GM10266 (cell line): ENCODE measurements at regions not wholly inside any gene's neighbourhood (a gene's known extent, or its start where the extent isn't known, plus 50 kb on each side); places are given as distances from the start of the nearest gene placed in this dataset.

Experiments
- DNase-seq: peaks from one replicate; pipeline ENCODE4 v3.0.0; 2012; ENCODE audit errors: extremely low spot score
- CTCF ChIP-seq: IDR thresholded peaks from 2 replicates; pipeline ENCODE4 v1.5.1; 2012; ENCODE audit warnings: mild to moderate bottlenecking, low read depth; ENCODE audit not compliant: control insufficient read depth, insufficient read depth; ENCODE audit errors: missing control alignments

GRCh38 chr1:187384504-187384903, 555.8 kb downstream of the PLA2G4A start:
- no peak for TF ChIP-seq CTCF
- no peak for DNase-seq

- no peak for DNase-seq
- TF ChIP-seq CTCF: no peak
Observed at GRCh38 chr1:187390215-187390818, 561.6 kb downstream of the PLA2G4A start.

GRCh38 chr1:187396226-187396625, 567.5 kb downstream of the PLA2G4A start:
- no peak for DNase-seq

GRCh38 chr1:187396929-187397796, 568.4 kb downstream of the PLA2G4A start:
- TF ChIP-seq CTCF: no peak

More at GRCh38 chr1:187396226-187396625, 567.5 kb downstream of the PLA2G4A start:
- TF ChIP-seq CTCF: no peak

GRCh38 chr1:187408212-187409004, 579.7 kb downstream of the PLA2G4A start:
- TF ChIP-seq CTCF: no peak
- DNase-seq: no peak

More at GRCh38 chr1:187396929-187397796, 568.4 kb downstream of the PLA2G4A start:
- no peak for DNase-seq

GRCh38 chr1:187409341-187409740, 580.6 kb downstream of the PLA2G4A start:
- no peak for DNase-seq
- TF ChIP-seq CTCF: no peak
